ENCODE measurements at regions not wholly inside any gene's neighbourhood (a gene's known extent, or its start where the extent isn't known, plus 50 kb on each side); places are given as distances from the start of the nearest gene placed in this dataset.
"Not testable (repeated sequence)": the region's sequence is repeated elsewhere in the genome, so short reads cannot be mapped to it uniquely, and the experiment has no call there.

DNA sequence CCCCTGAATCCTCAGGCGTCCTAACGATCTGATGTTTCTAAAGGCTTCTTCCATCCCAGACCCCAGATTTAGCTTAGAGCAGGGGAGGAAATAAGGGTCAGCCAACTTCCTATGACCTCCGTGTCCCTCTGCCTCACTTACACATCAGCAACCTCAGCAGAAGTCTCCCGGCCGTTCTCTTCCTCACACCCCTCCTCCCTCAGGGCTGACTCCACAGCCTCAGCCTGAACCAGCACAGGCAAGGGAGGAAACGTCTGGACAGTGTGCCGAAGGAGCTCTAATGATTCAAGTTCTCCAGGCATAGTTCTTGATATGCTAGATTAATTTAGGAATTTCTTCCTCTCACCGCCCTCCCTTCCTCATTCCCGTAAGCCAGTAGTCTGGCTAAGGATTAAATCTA is 121.4 kb downstream of the NUFIP1 start:
- H3K9me3 ChIP-seq (ENCODE audit: control insufficient read depth, low read length) = no peaks in the 10 kb centered on the region
- no peak for DNase-seq (ENCODE audit: low read depth)
- H3K4me3 ChIP-seq (ENCODE audit: low read length) = no peak overlapping the region
- H3K27me3 ChIP-seq (replicated peaks; ENCODE audit: control insufficient read depth, insufficient read depth, low read length) = peaks cover 8% of the 10 kb centered on the region
- no peak overlapping the region for H3K9ac ChIP-seq (ENCODE audit: low read length)
- no peaks in the 10 kb centered on the region for H3K36me3 ChIP-seq (ENCODE audit: control insufficient read depth, insufficient read depth, low read length, severe bottlenecking)
- no peaks in the 10 kb centered on the region for H3K4me1 ChIP-seq (ENCODE audit: control insufficient read depth, insufficient read depth, low read length)

DNA sequence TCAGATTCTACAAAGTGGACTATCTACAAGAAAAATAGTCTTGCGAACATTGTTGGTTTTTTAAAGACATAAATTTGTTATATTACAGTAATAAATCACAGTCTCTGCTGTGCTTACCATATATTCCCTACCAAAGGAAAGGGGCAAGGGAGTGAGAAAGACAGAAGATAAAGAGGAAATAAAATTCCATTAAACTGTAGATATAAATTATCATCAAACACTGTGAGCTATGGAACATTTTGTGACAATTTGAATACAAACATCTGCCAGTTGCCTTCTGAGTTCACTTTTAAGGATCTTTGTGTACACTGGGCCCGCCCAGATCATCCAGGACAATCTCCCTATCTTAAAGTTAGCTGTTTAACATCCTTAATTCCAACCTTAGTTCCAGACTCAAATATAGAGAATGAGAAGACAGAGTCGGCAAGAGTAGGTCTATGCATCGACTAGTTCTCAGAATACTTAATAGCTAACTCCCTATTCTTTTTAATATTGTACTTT is 122.8 kb downstream of the NUFIP1 start:
- H3K9me3 ChIP-seq (ENCODE audit: control insufficient read depth, low read length) = no peaks in the 10 kb centered on the region
- no peaks in the 10 kb centered on the region for H3K36me3 ChIP-seq (ENCODE audit: control insufficient read depth, insufficient read depth, low read length, severe bottlenecking)
- no peak for DNase-seq (ENCODE audit: low read depth)
- no peak overlapping the region for H3K4me3 ChIP-seq (ENCODE audit: low read length)
- peaks cover 3% of the 10 kb centered on the region for H3K27me3 ChIP-seq (replicated peaks; ENCODE audit: control insufficient read depth, insufficient read depth, low read length)
- no peaks in the 10 kb centered on the region for H3K4me1 ChIP-seq (ENCODE audit: control insufficient read depth, insufficient read depth, low read length)
- H3K9ac ChIP-seq (ENCODE audit: low read length) = no peak overlapping the region

GRCh38 chr13:44865722-44866410 is 123.4 kb downstream of the NUFIP1 start:
- H3K27me3 ChIP-seq (replicated peaks; ENCODE audit: control insufficient read depth, insufficient read depth, low read length) = peaks cover 3% of the 10 kb centered on the region
- no peaks in the 10 kb centered on the region for H3K9me3 ChIP-seq (ENCODE audit: control insufficient read depth, low read length)
- H3K36me3 ChIP-seq (ENCODE audit: control insufficient read depth, insufficient read depth, low read length, severe bottlenecking) = no peaks in the 10 kb centered on the region
- no peak overlapping the region for H3K9ac ChIP-seq (ENCODE audit: low read length)
- DNase-seq (ENCODE audit: low read depth) = no peak
- H3K4me3 ChIP-seq (ENCODE audit: low read length) = no peak overlapping the region
- H3K4me1 ChIP-seq (ENCODE audit: control insufficient read depth, insufficient read depth, low read length) = no peaks in the 10 kb centered on the region

DNA sequence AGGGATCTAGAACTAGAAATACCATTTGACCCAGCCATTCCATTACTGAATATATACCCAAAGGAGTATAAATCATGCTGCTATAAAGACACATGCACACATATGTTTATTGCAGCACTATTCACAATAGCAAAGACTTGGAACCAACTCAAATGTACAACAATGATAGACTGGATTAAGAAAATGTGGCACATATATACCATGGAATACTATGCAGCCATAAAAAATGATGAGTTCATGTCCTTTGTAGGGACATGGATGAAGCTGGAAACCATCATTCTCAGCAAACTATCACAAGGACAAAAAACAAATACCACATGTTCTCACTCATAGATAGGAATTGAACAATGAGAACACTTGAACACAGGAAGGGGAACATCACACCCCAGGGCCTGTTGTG is 125.6 kb downstream of the NUFIP1 start:
- H3K4me3 ChIP-seq (ENCODE audit: low read length); H3K9ac ChIP-seq (ENCODE audit: low read length); H3K27me3 ChIP-seq (replicated peaks; ENCODE audit: control insufficient read depth, insufficient read depth, low read length); H3K4me1 ChIP-seq (ENCODE audit: control insufficient read depth, insufficient read depth, low read length); DNase-seq (ENCODE audit: low read depth); H3K36me3 ChIP-seq (ENCODE audit: control insufficient read depth, insufficient read depth, low read length, severe bottlenecking); H3K9me3 ChIP-seq (ENCODE audit: control insufficient read depth, low read length): not testable (repeated sequence)

DNA sequence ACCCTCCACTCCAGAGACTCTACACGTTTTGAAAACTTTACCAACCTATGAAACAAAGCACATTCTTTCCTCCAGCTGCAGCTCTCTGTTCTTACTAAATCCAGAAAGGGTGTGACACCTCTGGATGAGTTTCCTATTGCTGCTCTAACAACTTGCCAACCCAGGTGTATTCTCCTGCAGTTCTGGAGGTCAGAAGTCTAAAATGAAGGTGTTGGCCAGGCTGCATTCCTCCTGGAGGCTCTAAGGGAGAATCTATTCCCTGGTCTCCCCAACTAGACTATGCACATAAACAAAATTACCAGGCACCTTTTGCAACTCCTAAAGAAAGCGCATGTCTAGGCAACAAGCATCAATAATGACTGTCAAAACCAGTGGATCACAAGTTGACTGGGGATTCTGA is 128.8 kb downstream of the NUFIP1 start:
- Histone ChIP-seq H3K27me3 (replicated peaks; ENCODE audit: control insufficient read depth, insufficient read depth, low read length) (no peaks in the 10 kb centered on the region), H3K9me3 (ENCODE audit: control insufficient read depth, low read length) (no peaks in the 10 kb centered on the region), H3K4me3 (ENCODE audit: low read length) (no peak overlapping the region), H3K36me3 (ENCODE audit: control insufficient read depth, insufficient read depth, low read length, severe bottlenecking) (no peaks in the 10 kb centered on the region), H3K4me1 (ENCODE audit: control insufficient read depth, insufficient read depth, low read length) (no peaks in the 10 kb centered on the region), H3K9ac (ENCODE audit: low read length) (no peak overlapping the region)
- DNase-seq (ENCODE audit: low read depth) = no peak

- Histone ChIP-seq H3K4me3 (ENCODE audit: low read length) (no peak overlapping the region), H3K4me1 (ENCODE audit: control insufficient read depth, insufficient read depth, low read length) (no peaks in the 10 kb centered on the region), H3K9me3 (ENCODE audit: control insufficient read depth, low read length) (no peaks in the 10 kb centered on the region), H3K36me3 (ENCODE audit: control insufficient read depth, insufficient read depth, low read length, severe bottlenecking) (no peaks in the 10 kb centered on the region), H3K9ac (ENCODE audit: low read length) (no peak overlapping the region), H3K27me3 (replicated peaks; ENCODE audit: control insufficient read depth, insufficient read depth, low read length) (no peaks in the 10 kb centered on the region)
- no peak for DNase-seq (ENCODE audit: low read depth)
These were observed 131.5 kb downstream of the NUFIP1 start for GRCh38 chr13:44857736-44858135.

- Histone ChIP-seq H3K4me3 (ENCODE audit: low read length) (no peak overlapping the region), H3K4me1 (ENCODE audit: control insufficient read depth, insufficient read depth, low read length) (no peaks in the 10 kb centered on the region), H3K9me3 (ENCODE audit: control insufficient read depth, low read length) (no peaks in the 10 kb centered on the region), H3K27me3 (replicated peaks; ENCODE audit: control insufficient read depth, insufficient read depth, low read length) (no peaks in the 10 kb centered on the region), H3K36me3 (ENCODE audit: control insufficient read depth, insufficient read depth, low read length, severe bottlenecking) (no peaks in the 10 kb centered on the region), H3K9ac (ENCODE audit: low read length) (no peak overlapping the region)
- no peak for DNase-seq (ENCODE audit: low read depth)
These were observed 132.2 kb downstream of the NUFIP1 start for GRCh38 chr13:44857061-44857460.

DNA sequence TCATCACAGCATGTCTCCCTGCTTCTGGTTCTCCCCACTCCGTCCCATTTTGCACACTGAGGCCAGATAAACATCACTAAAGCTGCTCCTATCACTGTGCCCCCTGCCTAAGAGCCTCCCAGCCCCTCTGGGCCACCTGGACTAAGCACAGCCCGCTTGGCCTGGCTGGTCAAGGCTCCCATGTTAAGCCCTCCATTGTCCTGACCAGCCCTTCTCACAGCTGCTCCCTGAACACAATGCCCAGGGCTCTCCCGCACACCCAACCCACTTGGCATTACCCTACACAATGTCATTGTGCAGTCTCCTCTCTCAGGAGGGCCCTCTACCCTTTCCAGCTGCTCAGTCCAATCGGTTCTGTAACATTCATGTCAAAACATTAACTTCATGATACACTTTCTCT is 133.4 kb downstream of the NUFIP1 start:
- no peaks in the 10 kb centered on the region for H3K27me3 ChIP-seq (replicated peaks; ENCODE audit: control insufficient read depth, insufficient read depth, low read length)
- DNase-seq (ENCODE audit: low read depth) = no peak
- H3K4me1 ChIP-seq (ENCODE audit: control insufficient read depth, insufficient read depth, low read length) = no peaks in the 10 kb centered on the region
- no peaks in the 10 kb centered on the region for H3K36me3 ChIP-seq (ENCODE audit: control insufficient read depth, insufficient read depth, low read length, severe bottlenecking)
- no peaks in the 10 kb centered on the region for H3K9me3 ChIP-seq (ENCODE audit: control insufficient read depth, low read length)
- H3K9ac ChIP-seq (ENCODE audit: low read length) = no peak overlapping the region
- H3K4me3 ChIP-seq (ENCODE audit: low read length) = no peak overlapping the region

- DNase-seq (ENCODE audit: low read depth) = no peak
- Histone ChIP-seq H3K9ac (ENCODE audit: low read length) (no peak overlapping the region), H3K4me3 (ENCODE audit: low read length) (no peak overlapping the region), H3K9me3 (ENCODE audit: control insufficient read depth, low read length) (no peaks in the 10 kb centered on the region), H3K4me1 (ENCODE audit: control insufficient read depth, insufficient read depth, low read length) (peaks cover 8% of the 10 kb centered on the region), H3K27me3 (replicated peaks; ENCODE audit: control insufficient read depth, insufficient read depth, low read length) (no peaks in the 10 kb centered on the region), H3K36me3 (ENCODE audit: control insufficient read depth, insufficient read depth, low read length, severe bottlenecking) (no peaks in the 10 kb centered on the region)
These were observed 134.8 kb downstream of the NUFIP1 start for GRCh38 chr13:44854313-44855060.

DNA sequence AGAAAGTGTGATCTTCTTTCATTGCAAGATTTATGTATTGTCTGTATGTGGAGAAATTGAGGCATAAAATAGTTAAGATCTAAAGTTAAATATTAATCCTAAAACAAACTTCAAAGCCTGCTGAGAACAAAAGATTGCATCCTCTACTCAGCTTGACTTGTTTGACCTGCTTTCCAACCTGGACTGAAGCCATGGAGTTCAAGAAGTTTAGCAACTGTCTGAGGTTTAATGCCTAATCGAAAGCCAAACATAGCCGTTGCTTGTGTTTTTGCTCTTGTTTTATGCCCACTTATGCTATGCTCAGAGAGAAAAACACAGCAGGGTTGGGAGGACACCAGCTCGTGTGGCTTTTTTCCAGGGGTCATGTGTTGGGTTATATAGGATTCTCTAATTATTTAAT is 135.6 kb downstream of the NUFIP1 start:
- no peaks in the 10 kb centered on the region for H3K27me3 ChIP-seq (replicated peaks; ENCODE audit: control insufficient read depth, insufficient read depth, low read length)
- no peak for DNase-seq (ENCODE audit: low read depth)
- no peak overlapping the region for H3K4me3 ChIP-seq (ENCODE audit: low read length)
- no peaks in the 10 kb centered on the region for H3K36me3 ChIP-seq (ENCODE audit: control insufficient read depth, insufficient read depth, low read length, severe bottlenecking)
- H3K9me3 ChIP-seq (ENCODE audit: control insufficient read depth, low read length) = no peaks in the 10 kb centered on the region
- H3K9ac ChIP-seq (ENCODE audit: low read length) = no peak overlapping the region
- H3K4me1 ChIP-seq (ENCODE audit: control insufficient read depth, insufficient read depth, low read length) = peaks cover 10% of the 10 kb centered on the region

DNA sequence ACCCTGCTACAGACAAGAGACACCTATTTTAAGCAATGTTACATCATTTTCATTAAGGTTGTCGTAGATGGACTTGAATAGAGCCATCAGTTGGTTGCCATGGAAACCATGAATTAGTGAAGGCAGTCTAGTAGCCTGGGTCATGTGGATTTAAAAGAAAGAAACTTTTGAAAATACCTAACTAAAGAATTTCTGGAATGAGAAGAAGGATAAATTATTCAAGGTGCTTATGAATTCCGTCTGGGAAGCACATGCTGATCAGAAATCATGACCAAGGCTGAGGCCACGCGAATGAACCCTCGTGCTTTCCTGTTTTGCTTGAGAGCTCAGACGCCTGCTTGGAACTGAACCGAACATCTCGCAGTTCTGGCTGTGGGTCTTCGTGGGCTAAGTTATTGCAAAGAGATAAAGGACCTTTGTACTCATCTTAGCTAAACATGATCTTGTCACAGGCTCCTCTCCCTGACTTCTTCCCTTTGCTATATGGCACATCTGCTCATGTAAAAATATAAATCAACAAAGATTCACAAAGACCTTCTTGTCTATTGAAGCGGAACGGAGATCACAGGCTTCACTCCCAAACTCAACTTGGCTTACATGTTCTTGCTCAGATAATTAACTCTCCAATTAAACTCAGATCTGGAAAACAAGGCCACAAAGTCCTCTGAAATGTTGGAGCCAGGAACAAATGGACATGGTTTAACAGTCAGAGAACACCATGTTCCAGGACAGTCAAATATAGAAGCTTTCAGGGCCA is 140.2 kb downstream of the NUFIP1 start:
- H3K36me3 ChIP-seq (ENCODE audit: control insufficient read depth, insufficient read depth, low read length, severe bottlenecking) = no peaks in the 10 kb centered on the region
- H3K4me3 ChIP-seq (ENCODE audit: low read length) = no peak overlapping the region
- DNase-seq (ENCODE audit: low read depth) = no peak
- H3K27me3 ChIP-seq (replicated peaks; ENCODE audit: control insufficient read depth, insufficient read depth, low read length) = no peaks in the 10 kb centered on the region
- H3K4me1 ChIP-seq (ENCODE audit: control insufficient read depth, insufficient read depth, low read length) = peaks cover 10% of the 10 kb centered on the region
- no peak overlapping the region for H3K9ac ChIP-seq (ENCODE audit: low read length)
- no peaks in the 10 kb centered on the region for H3K9me3 ChIP-seq (ENCODE audit: control insufficient read depth, low read length)
